ENCODE measurements at regions not wholly inside any gene's neighbourhood (a gene's known extent, or its start where the extent isn't known, plus 50 kb on each side); places are given as distances from the start of the nearest gene placed in this dataset.

DNA sequence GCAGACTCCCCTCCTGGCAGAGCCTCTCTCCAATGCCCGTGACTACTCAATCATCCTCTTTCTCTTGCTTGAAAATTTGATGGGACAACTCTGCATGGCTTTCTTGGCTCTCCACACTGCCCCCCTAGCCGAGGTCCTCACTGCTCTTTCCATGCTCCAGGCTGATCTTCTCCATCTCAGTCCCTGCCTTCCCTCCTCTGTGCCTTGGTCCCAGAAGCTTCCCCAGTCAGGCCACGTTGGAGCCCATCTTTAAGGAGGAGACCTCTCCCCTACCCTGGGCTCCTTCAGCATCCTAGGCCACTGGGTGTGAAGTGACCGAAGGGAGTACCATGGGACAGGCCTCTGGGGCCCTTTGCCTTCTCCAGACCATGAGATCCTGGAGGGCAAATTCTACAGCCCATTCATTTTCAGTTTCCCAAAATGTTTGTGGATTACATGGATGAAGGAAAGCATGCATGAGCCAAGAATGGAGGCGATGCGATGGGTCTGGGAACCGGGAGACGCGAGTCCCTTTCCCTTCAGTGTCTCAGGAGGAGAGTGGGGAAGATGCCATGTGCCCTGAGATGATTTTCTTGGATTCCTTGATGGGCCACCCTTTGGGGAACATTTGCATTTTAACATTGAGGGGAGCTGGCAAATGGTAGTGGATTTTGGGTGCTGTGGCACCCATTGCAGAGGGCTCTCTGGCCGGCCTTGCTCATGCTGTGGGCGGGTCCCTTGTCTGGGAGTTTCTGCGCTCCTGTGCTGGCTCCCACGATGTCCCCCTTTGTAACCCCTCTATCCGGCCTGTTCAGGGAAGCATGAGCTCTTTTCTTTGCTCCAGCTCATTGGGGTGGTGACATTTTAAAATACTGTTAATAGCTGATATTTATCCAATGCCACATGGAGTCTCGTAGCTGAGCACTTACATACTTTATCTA, 376.6 kb downstream of the RPS24 start:
- TF ChIP-seq POLR2A (IDR thresholded peaks at IDR 0.05) (no peak), CTCF (IDR thresholded peaks at IDR 0.05) (no peak)
